GM12872 (cell line): ENCODE measurements at regions not wholly inside any gene's neighbourhood (a gene's known extent, or its start where the extent isn't known, plus 50 kb on each side); places are given as distances from the start of the nearest gene placed in this dataset.

Experiments used
- CTCF ChIP-seq: IDR thresholded peaks from 3 replicates; pipeline ENCODE4 v1.5.1; 2011; ENCODE audit warnings: low read depth, mild to moderate bottlenecking, low read length, moderate library complexity; ENCODE audit not compliant: insufficient read depth

DNA sequence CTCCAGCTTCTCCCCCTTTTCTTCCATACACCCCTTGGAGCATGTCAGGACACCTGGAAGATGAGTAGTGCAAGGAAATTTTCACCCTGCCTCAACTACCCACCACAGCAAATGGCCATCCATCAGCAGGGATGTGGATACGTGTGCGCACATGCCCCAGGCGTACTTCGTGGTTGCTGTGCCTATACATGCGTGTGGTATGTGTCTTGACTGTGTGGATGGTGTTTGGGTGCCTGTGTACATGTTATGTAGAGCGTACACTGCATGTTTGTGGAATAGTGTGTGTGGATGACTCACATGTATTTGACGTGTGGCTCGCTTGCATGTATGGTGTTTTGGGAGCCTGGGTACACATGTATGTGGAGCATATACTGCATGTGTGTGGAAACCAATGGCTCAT lies 158.5 kb downstream of the RRAGC start:
- TF ChIP-seq CTCF = no peak

- TF ChIP-seq CTCF = no peak
These were observed 159.5 kb downstream of the RRAGC start for GRCh38 chr1:38700077-38700470.

- no peak for TF ChIP-seq CTCF
These were observed 160.1 kb downstream of the RRAGC start for GRCh38 chr1:38699330-38700076.

- no peak for TF ChIP-seq CTCF
These were observed 162.2 kb downstream of the RRAGC start for GRCh38 chr1:38697387-38697786.

GRCh38 chr1:38696371-38696770 lies 163.2 kb downstream of the RRAGC start:
- TF ChIP-seq CTCF = no peak

DNA sequence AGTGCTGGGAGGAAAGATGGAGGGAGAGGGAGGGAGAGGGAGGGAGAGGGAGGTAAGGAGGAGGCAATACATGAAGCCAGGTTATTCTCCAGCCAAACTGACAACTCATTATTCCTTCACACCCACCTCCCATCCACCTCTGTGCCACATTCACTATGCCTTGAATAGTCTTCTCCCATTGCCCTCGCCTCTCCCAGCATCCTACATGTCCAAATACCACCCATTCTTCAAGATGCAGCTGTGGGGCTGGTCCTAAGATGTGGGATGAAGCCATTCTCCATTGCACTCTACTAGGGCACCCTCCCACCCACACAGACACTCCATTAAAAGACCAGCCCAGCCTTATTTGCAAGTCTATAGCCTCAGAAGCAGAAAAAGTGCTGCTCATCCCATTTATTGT lies 165.8 kb downstream of the RRAGC start:
- TF ChIP-seq CTCF = no peak

- TF ChIP-seq CTCF = no peak
These were observed 166.5 kb downstream of the RRAGC start for GRCh38 chr1:38693031-38693430.
